Smooth muscle cell (in vitro differentiated cells): ENCODE measurements at regions not wholly inside any gene's neighbourhood (a gene's known extent, or its start where the extent isn't known, plus 50 kb on each side); places are given as distances from the start of the nearest gene placed in this dataset.

ENCODE experiments used
- DNase-seq: peaks from one replicate; lab custom pipeline; 2025; ENCODE audit not compliant: unreplicated experiment; lab: John Stamatoyannopoulos, UW
- H2AFZ ChIP-seq: fragments of 200-600 bp; sonication (generic); 2 replicates; pipeline ENCODE4 v1.6.0; 2016; ENCODE audit warnings: antibody characterized with exemption, low read depth, mild to moderate bottlenecking
- H3F3A ChIP-seq: fragments of 200-600 bp; sonication (generic); 2 replicates; pipeline ENCODE4 v1.6.0; 2017; ENCODE audit warnings: antibody characterized with exemption, low read depth
- H3K27ac ChIP-seq: fragments of 200-600 bp; sonication (generic); 2 replicates; pipeline ENCODE4 v1.5.1; 2016; ENCODE audit warnings: low read depth, mild to moderate bottlenecking
- H3K27me3 ChIP-seq: fragments of 200-600 bp; sonication (generic); 2 replicates; pipeline ENCODE4 v1.6.1; 2016; ENCODE audit warnings: low read depth, mild to moderate bottlenecking
- H3K36me3 ChIP-seq: fragments of 200-600 bp; sonication (generic); 2 replicates; pipeline ENCODE4 v1.5.1; 2016; ENCODE audit warnings: low read depth
- H3K4me1 ChIP-seq: fragments of 200-600 bp; sonication (generic); 2 replicates; pipeline ENCODE4 v1.5.1; 2016; ENCODE audit warnings: low read depth
- H3K4me2 ChIP-seq: fragments of 200-600 bp; sonication (generic); 2 replicates; pipeline ENCODE4 v1.6.0; 2016; ENCODE audit warnings: mild to moderate bottlenecking
- H3K4me3 ChIP-seq: fragments of 200-600 bp; sonication (generic); 2 replicates; pipeline ENCODE4 v1.5.1; 2016; ENCODE audit warnings: mild to moderate bottlenecking
- H3K79me2 ChIP-seq: fragments of 200-600 bp; sonication (generic); 2 replicates; pipeline ENCODE4 v1.6.0; 2016; ENCODE audit warnings: low read depth, mild to moderate bottlenecking
- H3K9ac ChIP-seq: fragments of 200-600 bp; sonication (generic); 2 replicates; pipeline ENCODE4 v1.6.0; 2016; ENCODE audit warnings: low read depth
- H3K9me3 ChIP-seq: fragments of 200-600 bp; sonication (generic); replicated peaks from 2 replicates; pipeline ENCODE4 v1.5.1; 2016; ENCODE audit warnings: low read depth
- H4K20me1 ChIP-seq: fragments of 200-600 bp; sonication (generic); 2 replicates; pipeline ENCODE4 v1.6.0; 2016; ENCODE audit warnings: low read depth
- CTCF ChIP-seq: fragments of 200-600 bp; sonication (generic); IDR thresholded peaks from 2 replicates; pipeline ENCODE4 v1.5.1; 2017; ENCODE audit warnings: borderline replicate concordance, mild to moderate bottlenecking, antibody characterized with exemption; ENCODE audit not compliant: insufficient read depth, poor library complexity, severe bottlenecking
- WGBS: methylation state at CpG from one replicate; pipeline ENCODE4 v1.1.7; 2016; ENCODE audit warnings: low lambda C conversion rate; 5-methylcytosine and 5-hydroxymethylcytosine counted together

- Histone ChIP-seq H3K9me3 (no peaks in the 10 kb centered on the region), H3K79me2 (no peaks in the 10 kb centered on the region), H3K9ac (no peak overlapping the region), H3K4me2 (no peak overlapping the region), H4K20me1 (no peaks in the 10 kb centered on the region), H3K4me3 (no peak overlapping the region), H2AFZ (no peak overlapping the region), H3K27me3 (no peaks in the 10 kb centered on the region), H3F3A (no peaks in the 10 kb centered on the region), H3K36me3 (no peaks in the 10 kb centered on the region), H3K4me1 (no peaks in the 10 kb centered on the region), H3K27ac (no peak overlapping the region)
- no peak for TF ChIP-seq CTCF
- WGBS, result 78% methylated on average over 1 of the region's 1 CpG
- DNase-seq, result no peak
Observed at GRCh38 chr5:2326601-2327000, 424.9 kb downstream of the IRX2 start.

- 90% methylated on average over 11 of the region's 11 CpGs for WGBS
- Histone ChIP-seq H2AFZ (no peak overlapping the region), H3K9me3 (no peaks in the 10 kb centered on the region), H3K9ac (no peak overlapping the region), H3K79me2 (no peaks in the 10 kb centered on the region), H3K4me1 (no peaks in the 10 kb centered on the region), H3K27me3 (no peaks in the 10 kb centered on the region), H3F3A (no peaks in the 10 kb centered on the region), H3K4me3 (no peak overlapping the region), H3K4me2 (no peak overlapping the region), H3K27ac (no peak overlapping the region), H3K36me3 (no peaks in the 10 kb centered on the region), H4K20me1 (no peaks in the 10 kb centered on the region)
- no peak for DNase-seq
- TF ChIP-seq CTCF, result no peak
Observed at GRCh38 chr5:2324788-2325187, 426.7 kb downstream of the IRX2 start.

- Histone ChIP-seq H3K9ac (no peak overlapping the region), H3K36me3 (no peaks in the 10 kb centered on the region), H3K9me3 (no peaks in the 10 kb centered on the region), H3K27me3 (no peaks in the 10 kb centered on the region), H3K4me2 (no peak overlapping the region), H4K20me1 (no peaks in the 10 kb centered on the region), H3K4me3 (no peak overlapping the region), H3F3A (no peaks in the 10 kb centered on the region), H3K4me1 (no peaks in the 10 kb centered on the region), H3K27ac (no peak overlapping the region), H2AFZ (no peak overlapping the region), H3K79me2 (no peaks in the 10 kb centered on the region)
- DNase-seq, result no peak
- 89% methylated on average over 7 of the region's 7 CpGs for WGBS
- TF ChIP-seq CTCF, result no peak
Observed at GRCh38 chr5:2320611-2321010, 430.9 kb downstream of the IRX2 start.

DNA sequence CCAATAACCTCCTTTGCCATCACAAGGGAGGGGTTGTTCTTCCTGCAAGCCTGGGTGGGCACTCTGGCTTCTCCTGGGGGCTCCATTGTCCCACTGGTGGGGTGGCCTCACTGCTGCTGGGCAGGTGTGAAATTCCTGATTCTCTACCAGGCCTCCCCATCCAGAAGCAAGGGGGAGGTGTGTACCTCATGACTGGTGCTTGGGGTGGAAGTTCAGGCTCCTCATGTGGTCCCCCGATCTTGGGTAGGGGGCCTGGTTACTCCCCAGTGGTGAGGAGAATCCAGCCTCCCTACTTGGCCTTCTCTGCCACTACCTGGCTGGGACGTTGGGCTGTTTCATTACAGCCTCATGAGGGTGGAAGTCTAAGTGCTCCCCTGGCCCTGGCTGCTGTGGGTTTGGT lies 433.9 kb downstream of the IRX2 start:
- WGBS, result 72% methylated on average over 2 of the region's 2 CpGs
- Histone ChIP-seq H4K20me1 (no peaks in the 10 kb centered on the region), H2AFZ (no peak overlapping the region), H3K4me2 (no peak overlapping the region), H3K9me3 (no peaks in the 10 kb centered on the region), H3K4me3 (no peak overlapping the region), H3F3A (no peaks in the 10 kb centered on the region), H3K36me3 (no peaks in the 10 kb centered on the region), H3K27me3 (no peaks in the 10 kb centered on the region), H3K79me2 (no peaks in the 10 kb centered on the region), H3K27ac (no peak overlapping the region), H3K9ac (no peak overlapping the region), H3K4me1 (no peaks in the 10 kb centered on the region)
- no peak for TF ChIP-seq CTCF
- no peak for DNase-seq
